ENCODE measurements at regions not wholly inside any gene's neighbourhood (a gene's known extent, or its start where the extent isn't known, plus 50 kb on each side); places are given as distances from the start of the nearest gene placed in this dataset.
"Not testable (repeated sequence)": the region's sequence is repeated elsewhere in the genome, so short reads cannot be mapped to it uniquely, and the experiment has no call there.

DNA sequence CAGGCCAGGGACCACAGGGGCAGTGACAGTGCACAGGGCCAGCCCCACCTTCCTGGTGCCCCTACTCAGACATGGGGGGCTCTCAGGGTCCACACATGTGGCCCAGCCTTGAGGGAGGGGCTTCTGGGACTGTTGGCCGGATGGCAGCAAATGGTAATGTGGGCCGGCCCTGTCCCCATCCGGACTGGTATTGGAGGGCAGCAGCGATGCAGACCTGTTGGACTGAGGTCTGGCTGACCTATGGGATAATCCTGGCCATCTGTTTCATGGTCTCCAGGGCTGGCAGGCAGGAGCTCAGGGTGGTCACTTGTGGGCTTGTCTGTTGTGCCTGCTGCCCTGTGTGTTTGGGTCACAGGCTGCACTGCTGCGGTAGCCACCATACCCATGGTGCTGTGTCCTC, 387.5 kb downstream of the TMEM121 start:
- no peak for DNase-seq
- Histone ChIP-seq H3K27me3 (no peaks in the 10 kb centered on the region), H3K9me3 (no peaks in the 10 kb centered on the region), H3K36me3 (no peaks in the 10 kb centered on the region), H3K4me1 (no peaks in the 10 kb centered on the region), H3K27ac (no peak overlapping the region), H3K4me3 (no peak overlapping the region)
- intact Hi-C loops (cut with DNase I; ENCODE audit: low total_unique reads) = no loop called here
- 89% methylated on average over 5 of the region's 5 CpGs; no CpG with 5 or more reads in 1 of the 2 donors for WGBS, 2 donors (ENCODE audit: low coverage in 1 of 2)
- in situ Hi-C loops (cut with MboI; ENCODE audit: low pct_ligation_motif_present in 1 of 4, low pct_unique_long_range_greater_than_20kb in 1 of 4, low sequenced_read_pairs in 3 of 4) = no loop called here
- TF ChIP-seq, protein P1, sequence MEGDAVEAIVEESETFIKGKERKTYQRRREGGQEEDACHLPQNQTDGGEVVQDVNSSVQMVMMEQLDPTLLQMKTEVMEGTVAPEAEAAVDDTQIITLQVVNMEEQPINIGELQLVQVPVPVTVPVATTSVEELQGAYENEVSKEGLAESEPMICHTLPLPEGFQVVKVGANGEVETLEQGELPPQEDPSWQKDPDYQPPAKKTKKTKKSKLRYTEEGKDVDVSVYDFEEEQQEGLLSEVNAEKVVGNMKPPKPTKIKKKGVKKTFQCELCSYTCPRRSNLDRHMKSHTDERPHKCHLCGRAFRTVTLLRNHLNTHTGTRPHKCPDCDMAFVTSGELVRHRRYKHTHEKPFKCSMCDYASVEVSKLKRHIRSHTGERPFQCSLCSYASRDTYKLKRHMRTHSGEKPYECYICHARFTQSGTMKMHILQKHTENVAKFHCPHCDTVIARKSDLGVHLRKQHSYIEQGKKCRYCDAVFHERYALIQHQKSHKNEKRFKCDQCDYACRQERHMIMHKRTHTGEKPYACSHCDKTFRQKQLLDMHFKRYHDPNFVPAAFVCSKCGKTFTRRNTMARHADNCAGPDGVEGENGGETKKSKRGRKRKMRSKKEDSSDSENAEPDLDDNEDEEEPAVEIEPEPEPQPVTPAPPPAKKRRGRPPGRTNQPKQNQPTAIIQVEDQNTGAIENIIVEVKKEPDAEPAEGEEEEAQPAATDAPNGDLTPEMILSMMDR (IDR thresholded peaks at IDR 0.05) = no peak
- no peak for TF ChIP-seq EP300 (IDR thresholded peaks at IDR 0.05; ENCODE audit: low read depth)
- TF ChIP-seq POLR2AphosphoS5 (IDR thresholded peaks at IDR 0.05) = no peak
- no peak for TF ChIP-seq POLR2A (IDR thresholded peaks at IDR 0.05)

DNA sequence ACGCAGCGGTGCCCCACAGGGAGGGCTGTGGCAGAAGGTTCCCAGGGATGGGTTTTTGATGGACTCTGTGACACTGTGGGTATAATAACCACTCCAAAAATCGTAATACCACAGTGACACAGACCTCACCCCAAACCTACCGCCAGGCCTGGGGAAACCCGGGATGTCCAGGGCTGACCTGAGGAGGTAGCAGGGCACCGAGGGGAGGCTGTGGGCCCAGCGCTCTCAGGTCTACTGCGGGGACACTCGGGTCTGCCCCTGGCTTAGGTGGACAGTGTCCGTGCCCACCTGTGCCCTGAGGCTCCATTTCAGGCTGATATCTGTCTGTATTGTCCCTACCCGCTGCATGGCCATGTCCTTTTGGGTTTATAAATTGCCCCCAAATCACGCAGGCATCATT, 387.9 kb downstream of the TMEM121 start:
- DNase-seq; H3K9me3 ChIP-seq; H3K36me3 ChIP-seq; H3K27me3 ChIP-seq; H3K27ac ChIP-seq; H3K4me1 ChIP-seq; H3K4me3 ChIP-seq; intact Hi-C loops (cut with DNase I; ENCODE audit: low total_unique reads); in situ Hi-C loops (cut with MboI; ENCODE audit: low pct_ligation_motif_present in 1 of 4, low pct_unique_long_range_greater_than_20kb in 1 of 4, low sequenced_read_pairs in 3 of 4): not testable (repeated sequence)
- WGBS, 2 donors (ENCODE audit: low coverage in 1 of 2) = 78% methylated on average over 12 of the region's 12 CpGs; no CpG with 5 or more reads in 1 of the 2 donors

DNA sequence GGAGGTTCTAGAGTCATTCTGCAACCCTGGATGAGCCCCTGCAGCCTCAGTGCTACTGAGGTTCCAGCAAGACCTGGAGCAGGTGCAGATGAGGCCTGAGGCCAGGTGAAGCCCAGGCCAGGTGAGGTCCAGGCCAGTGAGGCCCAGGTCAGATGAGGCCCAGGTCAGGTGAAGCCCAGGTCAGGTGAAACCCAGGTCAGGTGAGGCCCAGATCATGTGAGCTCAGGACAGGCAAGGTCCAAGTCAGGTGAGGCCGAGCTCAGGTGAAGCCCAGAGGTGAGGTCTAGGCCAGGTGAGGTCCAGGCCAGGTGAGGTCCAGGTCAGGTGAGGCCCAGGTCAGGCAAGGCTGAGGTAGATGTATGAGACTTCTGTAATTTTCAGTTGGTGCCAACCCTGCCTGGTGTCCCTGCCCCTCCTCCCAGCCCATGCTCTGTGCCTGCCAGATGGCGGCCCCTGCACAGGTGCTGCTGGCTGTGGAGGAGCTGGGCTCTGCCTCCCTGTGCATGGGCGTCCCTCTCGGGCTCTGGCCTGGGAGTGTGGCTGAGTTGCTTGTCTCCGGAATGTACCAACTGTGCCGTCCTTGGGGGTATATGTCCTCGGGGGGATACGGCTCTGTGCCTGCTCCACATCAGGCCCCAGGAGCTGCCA, 388.5 kb downstream of the TMEM121 start:
- no peak overlapping the region for H3K27ac ChIP-seq
- no peak for DNase-seq
- H3K4me3 ChIP-seq = no peak overlapping the region
- TF ChIP-seq, protein P1 (IDR thresholded peaks at IDR 0.05) = no peak
- TF ChIP-seq EP300 (IDR thresholded peaks at IDR 0.05; ENCODE audit: low read depth) (no peak), POLR2AphosphoS5 (IDR thresholded peaks at IDR 0.05) (no peak), POLR2A (IDR thresholded peaks at IDR 0.05) (no peak)
- no peaks in the 10 kb centered on the region for H3K4me1 ChIP-seq
- no peaks in the 10 kb centered on the region for H3K27me3 ChIP-seq
- H3K9me3 ChIP-seq = no peaks in the 10 kb centered on the region
- in situ Hi-C loops (cut with MboI; ENCODE audit: low pct_ligation_motif_present in 1 of 4, low pct_unique_long_range_greater_than_20kb in 1 of 4, low sequenced_read_pairs in 3 of 4) (no loop called here), intact Hi-C loops (cut with DNase I; ENCODE audit: low total_unique reads) (no loop called here)
- H3K36me3 ChIP-seq = no peaks in the 10 kb centered on the region
- 93% methylated on average over 6 of the region's 8 CpGs; no CpG with 5 or more reads in 1 of the 2 donors for WGBS, 2 donors (ENCODE audit: low coverage in 1 of 2)

DNA sequence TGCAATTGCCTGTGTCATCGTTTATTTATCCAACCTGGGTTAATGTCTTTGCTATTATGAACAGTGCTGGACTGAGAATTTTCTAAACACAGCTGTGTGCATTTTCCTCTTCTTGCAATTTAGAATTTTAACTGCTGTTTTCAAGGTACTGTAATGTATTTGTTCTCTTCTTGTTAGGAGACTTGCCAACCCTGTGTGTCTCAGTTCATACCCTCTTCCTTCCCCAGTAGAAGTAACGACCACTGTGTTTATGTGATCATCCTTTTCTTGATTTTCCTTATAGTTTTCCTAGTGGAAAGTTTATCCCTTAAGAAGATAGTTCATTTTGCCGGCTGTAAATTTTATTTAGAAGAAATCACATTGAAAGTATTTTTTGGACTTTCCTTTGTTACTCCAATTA, 389.2 kb downstream of the TMEM121 start:
- H3K4me3 ChIP-seq; H3K27me3 ChIP-seq; in situ Hi-C loops (cut with MboI; ENCODE audit: low pct_ligation_motif_present in 1 of 4, low pct_unique_long_range_greater_than_20kb in 1 of 4, low sequenced_read_pairs in 3 of 4); H3K27ac ChIP-seq; H3K9me3 ChIP-seq; DNase-seq; H3K36me3 ChIP-seq; H3K4me1 ChIP-seq; intact Hi-C loops (cut with DNase I; ENCODE audit: low total_unique reads): not testable (repeated sequence)
- WGBS, 2 donors (ENCODE audit: low coverage in 1 of 2) = 53% methylated on average over 3 of the region's 3 CpGs; no CpG with 5 or more reads in 1 of the 2 donors

DNA sequence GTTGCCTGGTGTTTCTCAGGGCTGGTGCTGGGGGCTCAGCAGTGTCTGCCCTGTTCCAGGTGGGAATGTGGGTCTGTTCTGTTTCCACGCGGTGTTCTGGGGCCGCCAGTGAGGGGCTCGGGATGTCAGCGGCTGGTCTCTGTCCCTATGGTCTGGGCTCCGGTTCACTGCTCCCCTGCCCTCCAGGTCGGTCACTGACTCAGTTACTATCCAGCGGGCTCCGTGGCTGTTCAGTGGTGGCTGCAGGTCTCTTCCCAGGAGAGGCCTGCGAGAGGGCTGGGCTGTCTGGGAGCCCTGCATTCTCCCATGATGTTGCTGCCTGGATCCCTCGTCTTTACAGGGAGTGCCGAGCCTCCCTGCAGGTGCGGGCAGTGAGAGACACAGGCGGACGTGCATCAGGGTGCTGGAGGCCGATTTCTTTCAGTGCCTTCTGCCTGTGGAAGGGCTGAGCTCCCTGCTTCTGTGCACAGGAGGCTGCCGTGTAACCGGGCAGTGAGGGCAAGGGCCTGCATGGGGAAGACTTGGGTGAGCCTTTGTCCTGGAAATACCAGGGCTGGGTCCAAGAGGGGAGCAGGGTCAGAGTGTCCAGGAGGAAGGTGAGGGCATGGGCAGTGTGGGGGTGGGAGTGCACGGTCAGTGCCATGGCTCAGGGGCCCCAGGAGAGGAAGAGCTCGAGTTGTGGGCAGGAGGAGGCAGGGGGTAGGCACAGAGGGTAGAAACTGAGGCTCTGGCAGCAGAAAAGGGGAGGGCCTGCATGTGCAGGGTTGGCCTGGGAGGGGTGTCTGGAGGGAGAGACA, 391.0 kb downstream of the TMEM121 start:
- 25 to 83% methylated on average over 2 to 16 of the region's 20 CpGs for WGBS, 2 donors (ENCODE audit: low coverage in 1 of 2)
- H3K9me3 ChIP-seq; DNase-seq; H3K4me1 ChIP-seq; in situ Hi-C loops (cut with MboI; ENCODE audit: low pct_ligation_motif_present in 1 of 4, low pct_unique_long_range_greater_than_20kb in 1 of 4, low sequenced_read_pairs in 3 of 4); H3K27ac ChIP-seq; H3K36me3 ChIP-seq; H3K4me3 ChIP-seq; H3K27me3 ChIP-seq; intact Hi-C loops (cut with DNase I; ENCODE audit: low total_unique reads): not testable (repeated sequence)
